ENCODE measurements at regions not wholly inside any gene's neighbourhood (a gene's known extent, or its start where the extent isn't known, plus 50 kb on each side); places are given as distances from the start of the nearest gene placed in this dataset.

- Histone ChIP-seq H3K79me2 (ENCODE audit: control insufficient read depth, insufficient read depth, low read length) (no peaks in the 10 kb centered on the region), H3K9ac (ENCODE audit: low read length) (no peak overlapping the region), H4K20me1 (ENCODE audit: control insufficient read depth, insufficient read depth, low read length, poor library complexity, severe bottlenecking) (no peaks in the 10 kb centered on the region), H3K4me3 (ENCODE audit: control extremely low read depth in 1 of 5, extremely low read depth in 1 of 5, insufficient read depth in 1 of 5, low read depth in 2 of 5, low read length in 4 of 5) (no peak overlapping the region), H3K36me3 (replicated peaks in 1 of 2; ENCODE audit: control extremely low read depth in 1 of 2, control insufficient read depth in 1 of 2, extremely low read depth in 1 of 2, insufficient read depth in 2 of 2, low read length in 1 of 2) (no peaks in the 10 kb centered on the region), H3K9me3 (ENCODE audit: control extremely low read depth in 1 of 3, control insufficient read depth in 2 of 3, insufficient read depth in 1 of 3, low read length in 2 of 3) (peaks cover 0 to 2% (median 0%) of the 10 kb centered on the region in 3 donors), H3K4me2 (replicated peaks; ENCODE audit: low read depth, low read length, poor library complexity, severe bottlenecking) (no peak overlapping the region), H3K4me1 (ENCODE audit: control insufficient read depth in 2 of 2, insufficient read depth in 2 of 2, low read length in 2 of 2) (no peaks in the 10 kb centered on the region), H3K27ac (ENCODE audit: low read length in 2 of 2) (no peak overlapping the region), H2AFZ (ENCODE audit: insufficient read depth, low read depth, low read length, poor library complexity, severe bottlenecking) (no peak overlapping the region), H3K27me3 (replicated peaks in 1 of 4; ENCODE audit: control extremely low read depth in 1 of 4, control insufficient read depth in 3 of 4, insufficient read depth in 4 of 4, low read length in 3 of 4) (no peaks in the 10 kb centered on the region)
- ATAC-seq (ENCODE audit: low read depth) (no peak), DNase-seq (no peak)
- H3K27me3 Mint-ChIP-seq: no peaks in the 10 kb centered on the region
- H3K27ac Mint-ChIP-seq: no peak overlapping the region
- WGBS (ENCODE audit: insufficient coverage): no CpG with 5 or more reads among the region's 1 CpG
- H3K4me1 Mint-ChIP-seq: no peaks in the 10 kb centered on the region
- ChIA-PET CTCF (no interaction called here), POLR2A (no interaction called here)
- H3K9me3 Mint-ChIP-seq (ENCODE audit: insufficient read depth): peaks cover 7% of the 10 kb centered on the region
- H3K4me3 Mint-ChIP-seq: no peak overlapping the region
- no peak for TF ChIP-seq EZH2 (IDR thresholded peaks at IDR 0.05; ENCODE audit: borderline replicate concordance, insufficient read depth, low read depth, low read length, poor library complexity, severe bottlenecking)
- TF ChIP-seq, protein P1, sequence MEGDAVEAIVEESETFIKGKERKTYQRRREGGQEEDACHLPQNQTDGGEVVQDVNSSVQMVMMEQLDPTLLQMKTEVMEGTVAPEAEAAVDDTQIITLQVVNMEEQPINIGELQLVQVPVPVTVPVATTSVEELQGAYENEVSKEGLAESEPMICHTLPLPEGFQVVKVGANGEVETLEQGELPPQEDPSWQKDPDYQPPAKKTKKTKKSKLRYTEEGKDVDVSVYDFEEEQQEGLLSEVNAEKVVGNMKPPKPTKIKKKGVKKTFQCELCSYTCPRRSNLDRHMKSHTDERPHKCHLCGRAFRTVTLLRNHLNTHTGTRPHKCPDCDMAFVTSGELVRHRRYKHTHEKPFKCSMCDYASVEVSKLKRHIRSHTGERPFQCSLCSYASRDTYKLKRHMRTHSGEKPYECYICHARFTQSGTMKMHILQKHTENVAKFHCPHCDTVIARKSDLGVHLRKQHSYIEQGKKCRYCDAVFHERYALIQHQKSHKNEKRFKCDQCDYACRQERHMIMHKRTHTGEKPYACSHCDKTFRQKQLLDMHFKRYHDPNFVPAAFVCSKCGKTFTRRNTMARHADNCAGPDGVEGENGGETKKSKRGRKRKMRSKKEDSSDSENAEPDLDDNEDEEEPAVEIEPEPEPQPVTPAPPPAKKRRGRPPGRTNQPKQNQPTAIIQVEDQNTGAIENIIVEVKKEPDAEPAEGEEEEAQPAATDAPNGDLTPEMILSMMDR (IDR thresholded peaks at IDR 0.05): no peak
- intact Hi-C loops (cut with micrococcal nuclease): no loop called here
These were observed 546.1 kb upstream of the ADAMTS5 start for GRCh38 chr21:27513016-27513415.

GRCh38 chr21:27511233-27511632 lies 544.3 kb upstream of the ADAMTS5 start:
- no peaks in the 10 kb centered on the region for H3K27me3 ChIP-seq (replicated peaks in 1 of 4; ENCODE audit: control extremely low read depth in 1 of 4, control insufficient read depth in 3 of 4, insufficient read depth in 4 of 4, low read length in 3 of 4)
- H3K4me2 ChIP-seq (replicated peaks; ENCODE audit: low read depth, low read length, poor library complexity, severe bottlenecking): no peak overlapping the region
- no peaks in the 10 kb centered on the region for H3K79me2 ChIP-seq (ENCODE audit: control insufficient read depth, insufficient read depth, low read length)
- H4K20me1 ChIP-seq (ENCODE audit: control insufficient read depth, insufficient read depth, low read length, poor library complexity, severe bottlenecking): no peaks in the 10 kb centered on the region
- Mint-ChIP-seq H3K27me3 (no peaks in the 10 kb centered on the region), H3K9me3 (ENCODE audit: insufficient read depth) (peaks cover 4% of the 10 kb centered on the region), H3K4me1 (no peaks in the 10 kb centered on the region), H3K4me3 (no peak overlapping the region), H3K27ac (no peak overlapping the region)
- TF ChIP-seq EZH2 (IDR thresholded peaks at IDR 0.05; ENCODE audit: borderline replicate concordance, insufficient read depth, low read depth, low read length, poor library complexity, severe bottlenecking): no peak
- TF ChIP-seq, protein P1 (IDR thresholded peaks at IDR 0.05): no peak
- no peak overlapping the region for H3K4me3 ChIP-seq (ENCODE audit: control extremely low read depth in 1 of 5, extremely low read depth in 1 of 5, insufficient read depth in 1 of 5, low read depth in 2 of 5, low read length in 4 of 5)
- no peaks in the 10 kb centered on the region for H3K9me3 ChIP-seq (ENCODE audit: control extremely low read depth in 1 of 3, control insufficient read depth in 2 of 3, insufficient read depth in 1 of 3, low read length in 2 of 3)
- DNase-seq (no peak), ATAC-seq (ENCODE audit: low read depth) (no peak)
- no peaks in the 10 kb centered on the region for H3K36me3 ChIP-seq (replicated peaks in 1 of 2; ENCODE audit: control extremely low read depth in 1 of 2, control insufficient read depth in 1 of 2, extremely low read depth in 1 of 2, insufficient read depth in 2 of 2, low read length in 1 of 2)
- H3K9ac ChIP-seq (ENCODE audit: low read length): no peak overlapping the region
- H2AFZ ChIP-seq (ENCODE audit: insufficient read depth, low read depth, low read length, poor library complexity, severe bottlenecking): no peak overlapping the region
- H3K27ac ChIP-seq (ENCODE audit: low read length in 2 of 2): no peak overlapping the region
- no peaks in the 10 kb centered on the region for H3K4me1 ChIP-seq (ENCODE audit: control insufficient read depth in 2 of 2, insufficient read depth in 2 of 2, low read length in 2 of 2)
- ChIA-PET POLR2A (no interaction called here), CTCF (no interaction called here)
- intact Hi-C loops (cut with micrococcal nuclease): no loop called here
